ENCODE measurements at regions not wholly inside any gene's neighbourhood (a gene's known extent, or its start where the extent isn't known, plus 50 kb on each side); places are given as distances from the start of the nearest gene placed in this dataset.

GRCh38 chr11:69584160-69584559 is 56.8 kb upstream of the CCND1 start:
- H3K36me3 ChIP-seq (ENCODE audit: insufficient read depth), result no peaks in the 10 kb centered on the region
- Mint-ChIP-seq H3K36me3 (ENCODE audit: low read depth) (no peaks in the 10 kb centered on the region), H3K9me3 (no peaks in the 10 kb centered on the region; the same call in 2 of the 3 replicates), H3K4me3 (no peak overlapping the region), H3K4me1 (no peaks in the 10 kb centered on the region), H3K27me3 (ENCODE audit: insufficient read depth, low read depth, poor library complexity) (peaks cover 4% of the 10 kb centered on the region), H3K27ac (no peak overlapping the region)
- DNase-seq (ENCODE audit: low spot score) (no peak), ATAC-seq (no peak)
- no peak overlapping the region for H3K4me2 ChIP-seq
- no peaks in the 10 kb centered on the region for H3K79me2 ChIP-seq (replicated peaks; ENCODE audit: insufficient read depth)
- H3K4me3 ChIP-seq, result no peak overlapping the region
- no peaks in the 10 kb centered on the region for H4K20me1 ChIP-seq (replicated peaks; ENCODE audit: insufficient read depth)
- no peaks in the 10 kb centered on the region for H3F3A ChIP-seq (replicated peaks; ENCODE audit: low read depth)
- no peak overlapping the region for H3K27ac ChIP-seq (ENCODE audit: low read depth)
- H3K9me2 ChIP-seq (ENCODE audit: insufficient read depth), result no peaks in the 10 kb centered on the region
- no peaks in the 10 kb centered on the region for H3K4me1 ChIP-seq (ENCODE audit: insufficient read depth)
- TF ChIP-seq POLR2AphosphoS5 (IDR thresholded peaks at IDR 0.05; ENCODE audit: low read depth) (no peak), EZH2 (IDR thresholded peaks at IDR 0.05; ENCODE audit: low read depth, unreplicated experiment) (no peak), CTCF (conservative IDR thresholded peaks at IDR 0.05; ENCODE audit: low read depth in 2 of 2) (no peak), ZNF462 (CRISPR knock-in tag; IDR thresholded peaks at IDR 0.05) (no peak), NANOG (IDR thresholded peaks at IDR 0.05; ENCODE audit: borderline replicate concordance) (no peak), ETS1 (IDR thresholded peaks at IDR 0.05) (no peak), REST (IDR thresholded peaks at IDR 0.05; ENCODE audit: unreplicated experiment) (no peak), EZH2phosphoT487 (IDR thresholded peaks at IDR 0.05; ENCODE audit: unreplicated experiment) (no peak), JUNB (IDR thresholded peaks at IDR 0.05; ENCODE audit: unreplicated experiment) (no peak), STAT1 (IDR thresholded peaks at IDR 0.05; ENCODE audit: unreplicated experiment) (no peak)
- H3K27me3 ChIP-seq (ENCODE audit: insufficient read depth), result no peaks in the 10 kb centered on the region
- H2AFZ ChIP-seq, result no peak overlapping the region
